Fibroblast of upper back skin (primary cell): ENCODE measurements at regions not wholly inside any gene's neighbourhood (a gene's known extent, or its start where the extent isn't known, plus 50 kb on each side); places are given as distances from the start of the nearest gene placed in this dataset.
"Not testable (repeated sequence)": the region's sequence is repeated elsewhere in the genome, so short reads cannot be mapped to it uniquely, and the experiment has no call there.

Experiments used
- DNase-seq: peaks from one replicate; pipeline ENCODE4 v3.0.0-alpha.2; 2013

- no peak for DNase-seq
These were observed 67.2 kb downstream of the BUB3 start for GRCh38 chr10:123221418-123221817.

GRCh38 chr10:123222832-123223231, 68.6 kb downstream of the BUB3 start:
- DNase-seq = no peak

GRCh38 chr10:123227706-123228105, 73.5 kb downstream of the BUB3 start:
- DNase-seq = no peak

- peak; percentile 2 for DNase-seq
These were observed 75.9 kb downstream of the BUB3 start for GRCh38 chr10:123229927-123230630.

- not testable (repeated sequence) for DNase-seq
These were observed 78.7 kb downstream of the BUB3 start for GRCh38 chr10:123232879-123233278.

- DNase-seq = not testable (repeated sequence)
These were observed 80.8 kb downstream of the BUB3 start for GRCh38 chr10:123235014-123235413.

GRCh38 chr10:123236126-123236525, 81.9 kb downstream of the BUB3 start:
- DNase-seq = no peak

- DNase-seq = no peak
These were observed 86.0 kb downstream of the BUB3 start for GRCh38 chr10:123240250-123240649.

GRCh38 chr10:123240776-123241175, 86.6 kb downstream of the BUB3 start:
- DNase-seq = no peak

GRCh38 chr10:123241391-123242141, 87.4 kb downstream of the BUB3 start:
- DNase-seq = no peak

GRCh38 chr10:123244747-123245146, 90.5 kb downstream of the BUB3 start:
- DNase-seq = no peak

GRCh38 chr10:123245264-123245663, 91.1 kb downstream of the BUB3 start:
- no peak for DNase-seq

GRCh38 chr10:123249894-123250293, 95.7 kb downstream of the BUB3 start:
- peak; percentile 2 for DNase-seq

- no peak for DNase-seq
These were observed 96.4 kb downstream of the BUB3 start for GRCh38 chr10:123250640-123251039.

GRCh38 chr10:123252779-123253178, 98.6 kb downstream of the BUB3 start:
- DNase-seq = no peak

- DNase-seq = not testable (repeated sequence)
These were observed 100.1 kb downstream of the BUB3 start for GRCh38 chr10:123254343-123254742.

- DNase-seq = no peak
These were observed 103.8 kb downstream of the BUB3 start for GRCh38 chr10:123257904-123258456.

GRCh38 chr10:123259081-123259480, 104.9 kb downstream of the BUB3 start:
- DNase-seq = no peak

GRCh38 chr10:123259791-123260190, 105.6 kb downstream of the BUB3 start:
- no peak for DNase-seq

- DNase-seq = no peak
These were observed 108.3 kb downstream of the BUB3 start for GRCh38 chr10:123262456-123262855.

GRCh38 chr10:123266971-123267370, 112.8 kb downstream of the BUB3 start:
- peak; percentile 56 for DNase-seq

GRCh38 chr10:123269017-123269552, 114.9 kb downstream of the BUB3 start:
- no peak for DNase-seq

GRCh38 chr10:123269675-123270074, 115.5 kb downstream of the BUB3 start:
- peak; percentile 8 for DNase-seq

GRCh38 chr10:123270221-123270620, 116.0 kb downstream of the BUB3 start:
- DNase-seq = peak; percentile 90
